ENCODE measurements at regions not wholly inside any gene's neighbourhood (a gene's known extent, or its start where the extent isn't known, plus 50 kb on each side); places are given as distances from the start of the nearest gene placed in this dataset.

GRCh38 chr6:115004982-115005381 lies 662.2 kb upstream of the HS3ST5 start:
- Histone ChIP-seq H3K4me1 (ENCODE audit: insufficient read depth, insufficient read length) (no peaks in the 10 kb centered on the region), H3K27me3 (ENCODE audit: insufficient read depth, insufficient read length) (no peaks in the 10 kb centered on the region)
- TF ChIP-seq YY1 (IDR thresholded peaks at IDR 0.05; ENCODE audit: insufficient read depth, insufficient read length) (no peak), SUZ12 (IDR thresholded peaks at IDR 0.05; ENCODE audit: extremely low read depth, insufficient read depth, insufficient read length) (no peak), ZNF274 (IDR thresholded peaks at IDR 0.05; ENCODE audit: low read depth, low read length) (no peak)

GRCh38 chr6:115004204-115004603 lies 661.4 kb upstream of the HS3ST5 start:
- H3K9me3 ChIP-seq (ENCODE audit: insufficient read depth, low read length) = peaks cover 14% of the 10 kb centered on the region; the same call in 1 of the 2 replicates
- DNase-seq (ENCODE audit: low read depth, low spot score) = no peak

More at GRCh38 chr6:115004982-115005381, 662.2 kb upstream of the HS3ST5 start:
- H3K9me3 ChIP-seq (ENCODE audit: insufficient read depth, low read length) = peaks cover 10% of the 10 kb centered on the region; the same call in 1 of the 2 replicates
- no peak overlapping the region for H3K9ac ChIP-seq (ENCODE audit: insufficient read length, low read depth)
- H3K36me3 ChIP-seq (ENCODE audit: insufficient read depth, insufficient read length, low read length) = no peaks in the 10 kb centered on the region
- peak; percentile 1 for DNase-seq (ENCODE audit: low read depth, low spot score)
- H3K4me3 ChIP-seq (ENCODE audit: insufficient read length, low read depth) = no peak overlapping the region

GRCh38 chr6:115001731-115002350 lies 659.0 kb upstream of the HS3ST5 start:
- Histone ChIP-seq H3K36me3 (ENCODE audit: insufficient read depth, insufficient read length, low read length) (no peaks in the 10 kb centered on the region), H3K4me3 (ENCODE audit: insufficient read length, low read depth) (no peak overlapping the region), H3K9ac (ENCODE audit: insufficient read length, low read depth) (no peak overlapping the region), H3K4me1 (ENCODE audit: insufficient read depth, insufficient read length) (no peaks in the 10 kb centered on the region), H3K27me3 (ENCODE audit: insufficient read depth, insufficient read length) (no peaks in the 10 kb centered on the region), H3K9me3 (ENCODE audit: insufficient read depth, low read length) (peaks cover 28% of the 10 kb centered on the region)
- no peak for DNase-seq (ENCODE audit: low read depth, low spot score)
- no peak for TF ChIP-seq YY1 (IDR thresholded peaks at IDR 0.05; ENCODE audit: insufficient read depth, insufficient read length)
- TF ChIP-seq ZNF274 (IDR thresholded peaks at IDR 0.05; ENCODE audit: low read depth, low read length) = no peak
- TF ChIP-seq SUZ12 (IDR thresholded peaks at IDR 0.05; ENCODE audit: extremely low read depth, insufficient read depth, insufficient read length) = no peak

More at GRCh38 chr6:115004204-115004603, 661.4 kb upstream of the HS3ST5 start:
- H3K4me3 ChIP-seq (ENCODE audit: insufficient read length, low read depth) = no peak overlapping the region
- TF ChIP-seq YY1 (IDR thresholded peaks at IDR 0.05; ENCODE audit: insufficient read depth, insufficient read length) = no peak
- TF ChIP-seq SUZ12 (IDR thresholded peaks at IDR 0.05; ENCODE audit: extremely low read depth, insufficient read depth, insufficient read length) = no peak
- TF ChIP-seq ZNF274 (IDR thresholded peaks at IDR 0.05; ENCODE audit: low read depth, low read length) = no peak
- H3K9ac ChIP-seq (ENCODE audit: insufficient read length, low read depth) = no peak overlapping the region
- H3K4me1 ChIP-seq (ENCODE audit: insufficient read depth, insufficient read length) = no peaks in the 10 kb centered on the region
- no peaks in the 10 kb centered on the region for H3K27me3 ChIP-seq (ENCODE audit: insufficient read depth, insufficient read length)
- H3K36me3 ChIP-seq (ENCODE audit: insufficient read depth, insufficient read length, low read length) = no peaks in the 10 kb centered on the region

GRCh38 chr6:115000736-115001135 lies 657.9 kb upstream of the HS3ST5 start:
- no peaks in the 10 kb centered on the region for H3K4me1 ChIP-seq (ENCODE audit: insufficient read depth, insufficient read length)
- H3K4me3 ChIP-seq (ENCODE audit: insufficient read length, low read depth) = no peak overlapping the region
- H3K9me3 ChIP-seq (ENCODE audit: insufficient read depth, low read length) = peaks cover 28% of the 10 kb centered on the region
- H3K9ac ChIP-seq (ENCODE audit: insufficient read length, low read depth) = no peak overlapping the region
- no peak for TF ChIP-seq YY1 (IDR thresholded peaks at IDR 0.05; ENCODE audit: insufficient read depth, insufficient read length)
- no peak for TF ChIP-seq ZNF274 (IDR thresholded peaks at IDR 0.05; ENCODE audit: low read depth, low read length)
- TF ChIP-seq SUZ12 (IDR thresholded peaks at IDR 0.05; ENCODE audit: extremely low read depth, insufficient read depth, insufficient read length) = no peak
- DNase-seq (ENCODE audit: low read depth, low spot score) = no peak
- H3K36me3 ChIP-seq (ENCODE audit: insufficient read depth, insufficient read length, low read length) = no peaks in the 10 kb centered on the region
- no peaks in the 10 kb centered on the region for H3K27me3 ChIP-seq (ENCODE audit: insufficient read depth, insufficient read length)

GRCh38 chr6:114998492-114998891 lies 655.7 kb upstream of the HS3ST5 start:
- H3K36me3 ChIP-seq (ENCODE audit: insufficient read depth, insufficient read length, low read length) = no peaks in the 10 kb centered on the region
- DNase-seq (ENCODE audit: low read depth, low spot score) = no peak
- H3K27me3 ChIP-seq (ENCODE audit: insufficient read depth, insufficient read length) = no peaks in the 10 kb centered on the region
- no peak overlapping the region for H3K9ac ChIP-seq (ENCODE audit: insufficient read length, low read depth)
- no peaks in the 10 kb centered on the region for H3K4me1 ChIP-seq (ENCODE audit: insufficient read depth, insufficient read length)
- H3K9me3 ChIP-seq (ENCODE audit: insufficient read depth, low read length) = peaks cover 28% of the 10 kb centered on the region
- H3K4me3 ChIP-seq (ENCODE audit: insufficient read length, low read depth) = no peak overlapping the region
- TF ChIP-seq YY1 (IDR thresholded peaks at IDR 0.05; ENCODE audit: insufficient read depth, insufficient read length) (no peak), SUZ12 (IDR thresholded peaks at IDR 0.05; ENCODE audit: extremely low read depth, insufficient read depth, insufficient read length) (no peak), ZNF274 (IDR thresholded peaks at IDR 0.05; ENCODE audit: low read depth, low read length) (no peak)

GRCh38 chr6:114997813-114998292 lies 655.0 kb upstream of the HS3ST5 start:
- no peak for DNase-seq (ENCODE audit: low read depth, low spot score)
- Histone ChIP-seq H3K27me3 (ENCODE audit: insufficient read depth, insufficient read length) (no peaks in the 10 kb centered on the region), H3K4me3 (ENCODE audit: insufficient read length, low read depth) (no peak overlapping the region), H3K9ac (ENCODE audit: insufficient read length, low read depth) (no peak overlapping the region), H3K36me3 (ENCODE audit: insufficient read depth, insufficient read length, low read length) (no peaks in the 10 kb centered on the region), H3K9me3 (ENCODE audit: insufficient read depth, low read length) (peaks cover 28% of the 10 kb centered on the region), H3K4me1 (ENCODE audit: insufficient read depth, insufficient read length) (no peaks in the 10 kb centered on the region)
- TF ChIP-seq ZNF274 (IDR thresholded peaks at IDR 0.05; ENCODE audit: low read depth, low read length) = no peak
- TF ChIP-seq SUZ12 (IDR thresholded peaks at IDR 0.05; ENCODE audit: extremely low read depth, insufficient read depth, insufficient read length) = no peak
- no peak for TF ChIP-seq YY1 (IDR thresholded peaks at IDR 0.05; ENCODE audit: insufficient read depth, insufficient read length)

- Histone ChIP-seq H3K4me1 (ENCODE audit: insufficient read depth, insufficient read length) (no peaks in the 10 kb centered on the region), H3K4me3 (ENCODE audit: insufficient read length, low read depth) (no peak overlapping the region), H3K9ac (ENCODE audit: insufficient read length, low read depth) (no peak overlapping the region), H3K9me3 (ENCODE audit: insufficient read depth, low read length) (peaks cover 17% of the 10 kb centered on the region), H3K27me3 (ENCODE audit: insufficient read depth, insufficient read length) (no peaks in the 10 kb centered on the region), H3K36me3 (ENCODE audit: insufficient read depth, insufficient read length, low read length) (no peaks in the 10 kb centered on the region)
- no peak for DNase-seq (ENCODE audit: low read depth, low spot score)
- no peak for TF ChIP-seq ZNF274 (IDR thresholded peaks at IDR 0.05; ENCODE audit: low read depth, low read length)
- TF ChIP-seq SUZ12 (IDR thresholded peaks at IDR 0.05; ENCODE audit: extremely low read depth, insufficient read depth, insufficient read length) = no peak
- TF ChIP-seq YY1 (IDR thresholded peaks at IDR 0.05; ENCODE audit: insufficient read depth, insufficient read length) = no peak
Observed at GRCh38 chr6:114995526-114995925, 652.7 kb upstream of the HS3ST5 start.
